ENCODE measurements at regions not wholly inside any gene's neighbourhood (a gene's known extent, or its start where the extent isn't known, plus 50 kb on each side); places are given as distances from the start of the nearest gene placed in this dataset.

DNA sequence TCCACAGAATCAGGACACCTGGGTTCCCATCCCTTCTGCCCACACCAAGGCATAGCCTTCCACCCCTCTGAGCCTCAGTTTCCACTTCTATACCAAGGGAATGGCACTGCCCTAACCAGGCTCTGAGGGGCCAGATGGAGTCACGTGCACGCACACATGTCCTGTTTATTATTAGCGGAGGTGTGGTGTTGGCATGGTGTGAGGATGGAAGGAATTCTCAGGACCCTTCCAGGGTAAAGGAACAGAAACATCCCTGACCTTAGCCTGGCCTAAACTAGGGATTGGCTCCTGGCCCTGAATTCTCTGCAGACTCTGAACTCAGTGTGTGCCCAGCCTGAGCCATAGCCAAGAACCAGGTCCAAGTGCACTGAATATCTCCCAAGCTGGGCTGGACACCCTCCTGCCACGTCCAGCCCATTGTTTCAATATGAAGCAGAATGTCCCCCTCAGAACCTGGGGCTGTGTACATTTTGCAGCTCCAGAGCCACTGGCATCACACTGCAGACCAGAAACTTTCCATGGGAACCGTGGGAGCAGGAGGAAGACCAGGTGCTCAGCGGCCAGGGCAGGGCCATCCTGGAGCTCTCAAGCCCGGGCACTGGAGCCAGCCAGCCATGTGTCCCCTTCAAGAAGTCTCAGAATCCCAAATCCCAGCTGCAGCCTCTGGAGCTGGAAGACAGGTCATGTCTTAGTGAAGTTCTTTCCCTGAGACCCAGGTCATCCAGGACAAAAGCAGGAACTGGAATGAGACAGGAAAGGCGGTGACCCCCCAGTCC is 208.4 kb downstream of the ANKRD60 start:
- H3K4me3 ChIP-seq (ENCODE audit: low read length) = no peak overlapping the region
- no peak for DNase-seq (ENCODE audit: low read depth)
- TF ChIP-seq, protein P1, sequence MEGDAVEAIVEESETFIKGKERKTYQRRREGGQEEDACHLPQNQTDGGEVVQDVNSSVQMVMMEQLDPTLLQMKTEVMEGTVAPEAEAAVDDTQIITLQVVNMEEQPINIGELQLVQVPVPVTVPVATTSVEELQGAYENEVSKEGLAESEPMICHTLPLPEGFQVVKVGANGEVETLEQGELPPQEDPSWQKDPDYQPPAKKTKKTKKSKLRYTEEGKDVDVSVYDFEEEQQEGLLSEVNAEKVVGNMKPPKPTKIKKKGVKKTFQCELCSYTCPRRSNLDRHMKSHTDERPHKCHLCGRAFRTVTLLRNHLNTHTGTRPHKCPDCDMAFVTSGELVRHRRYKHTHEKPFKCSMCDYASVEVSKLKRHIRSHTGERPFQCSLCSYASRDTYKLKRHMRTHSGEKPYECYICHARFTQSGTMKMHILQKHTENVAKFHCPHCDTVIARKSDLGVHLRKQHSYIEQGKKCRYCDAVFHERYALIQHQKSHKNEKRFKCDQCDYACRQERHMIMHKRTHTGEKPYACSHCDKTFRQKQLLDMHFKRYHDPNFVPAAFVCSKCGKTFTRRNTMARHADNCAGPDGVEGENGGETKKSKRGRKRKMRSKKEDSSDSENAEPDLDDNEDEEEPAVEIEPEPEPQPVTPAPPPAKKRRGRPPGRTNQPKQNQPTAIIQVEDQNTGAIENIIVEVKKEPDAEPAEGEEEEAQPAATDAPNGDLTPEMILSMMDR (IDR thresholded peaks at IDR 0.05; ENCODE audit: insufficient read depth, low read depth, low read length, missing control alignments) = no peak

DNA sequence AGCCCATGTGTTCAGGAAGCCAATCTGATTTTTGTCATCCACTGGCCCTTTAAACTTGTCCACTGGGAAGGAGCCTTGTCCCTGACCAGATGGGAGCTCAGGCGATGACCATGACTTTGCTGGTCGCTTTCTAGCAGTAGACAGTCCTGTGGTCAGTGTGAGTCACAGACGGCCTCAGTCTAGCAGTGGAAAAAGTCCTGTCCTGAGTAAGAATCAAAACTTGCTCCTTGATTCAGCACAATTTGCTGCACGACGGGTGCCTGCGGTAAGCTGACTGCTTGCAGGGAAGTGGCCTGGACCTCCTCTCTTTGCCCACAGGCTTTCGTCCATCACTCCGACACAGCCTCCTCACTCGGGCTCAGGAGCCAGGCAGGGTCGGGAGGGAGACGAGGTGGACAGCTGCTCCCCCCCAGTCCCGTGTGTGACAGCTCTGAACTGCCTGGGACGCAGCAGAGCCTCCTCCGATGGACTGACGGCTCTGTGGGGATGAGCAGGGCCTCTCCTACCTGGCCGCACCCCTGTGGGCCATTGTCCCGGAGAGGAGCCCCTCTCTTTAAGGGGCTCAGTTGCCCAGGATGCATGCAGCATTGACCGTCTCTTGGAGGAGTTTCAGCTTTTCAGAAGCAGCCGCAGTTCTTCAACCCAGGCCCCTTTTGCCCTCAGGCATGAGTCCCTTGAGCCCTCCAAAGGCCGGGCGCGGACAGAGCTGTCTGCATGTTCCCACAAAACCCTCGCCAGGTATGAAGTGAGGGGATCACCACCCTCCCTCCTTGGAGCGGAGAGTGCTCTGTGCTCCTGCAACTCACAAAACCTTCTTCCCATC is 209.2 kb downstream of the ANKRD60 start:
- DNase-seq (ENCODE audit: low read depth) = no peak
- no peak overlapping the region for H3K4me3 ChIP-seq (ENCODE audit: low read length)
- TF ChIP-seq, protein P1 (IDR thresholded peaks at IDR 0.05; ENCODE audit: insufficient read depth, low read depth, low read length, missing control alignments) = no peak

DNA sequence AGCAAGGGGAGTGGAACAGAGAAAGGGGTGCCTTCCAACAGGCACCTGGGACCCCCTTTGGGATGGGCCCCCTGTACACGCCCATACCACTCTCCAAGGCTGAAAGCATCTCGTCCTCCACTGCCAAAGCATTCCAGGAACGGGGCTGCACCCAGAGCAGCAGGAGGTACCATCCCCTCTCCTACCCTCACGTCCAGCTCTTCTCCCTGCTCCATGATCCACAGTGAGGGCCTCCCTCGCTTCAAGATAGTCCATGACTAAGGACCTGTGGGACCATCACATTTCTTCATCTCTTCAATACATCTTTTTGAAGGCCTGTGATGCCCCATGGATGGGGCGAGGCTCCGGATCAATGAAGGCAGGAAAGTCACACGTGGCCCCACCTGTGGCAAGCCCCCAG is 209.9 kb downstream of the ANKRD60 start:
- H3K4me3 ChIP-seq (ENCODE audit: low read length) = no peak overlapping the region
- TF ChIP-seq, protein P1 (IDR thresholded peaks at IDR 0.05; ENCODE audit: insufficient read depth, low read depth, low read length, missing control alignments) = no peak
- no peak for DNase-seq (ENCODE audit: low read depth)

DNA sequence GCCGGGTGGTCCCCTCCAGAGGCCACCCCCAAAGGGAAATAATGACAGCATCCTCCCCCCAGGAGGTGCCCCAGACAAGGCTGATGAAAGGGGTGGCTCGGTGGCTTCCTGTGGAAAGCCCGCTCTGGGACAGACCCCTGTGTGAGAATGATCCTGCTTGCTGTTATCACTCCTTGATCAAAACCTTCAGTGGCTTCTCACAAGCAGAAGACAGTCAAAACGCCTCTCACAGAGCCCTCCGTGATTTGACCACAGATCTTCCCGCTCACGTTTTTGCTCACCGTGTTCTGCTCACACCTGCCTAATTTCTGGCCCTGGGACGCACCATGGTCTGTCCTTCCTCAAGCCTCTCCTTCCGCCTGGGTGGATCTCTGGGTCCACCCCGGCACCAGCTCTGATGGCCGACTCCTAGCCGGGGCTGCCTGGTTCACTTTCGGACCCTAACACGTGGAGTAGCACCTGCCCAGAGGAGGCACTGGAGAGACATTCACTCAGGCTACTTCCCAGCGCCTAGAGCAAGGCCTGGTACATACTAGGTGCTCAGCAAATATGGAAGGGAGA is 210.4 kb downstream of the ANKRD60 start:
- TF ChIP-seq, protein P1 (IDR thresholded peaks at IDR 0.05; ENCODE audit: insufficient read depth, low read depth, low read length, missing control alignments) = no peak
- no peak overlapping the region for H3K4me3 ChIP-seq (ENCODE audit: low read length)

DNA sequence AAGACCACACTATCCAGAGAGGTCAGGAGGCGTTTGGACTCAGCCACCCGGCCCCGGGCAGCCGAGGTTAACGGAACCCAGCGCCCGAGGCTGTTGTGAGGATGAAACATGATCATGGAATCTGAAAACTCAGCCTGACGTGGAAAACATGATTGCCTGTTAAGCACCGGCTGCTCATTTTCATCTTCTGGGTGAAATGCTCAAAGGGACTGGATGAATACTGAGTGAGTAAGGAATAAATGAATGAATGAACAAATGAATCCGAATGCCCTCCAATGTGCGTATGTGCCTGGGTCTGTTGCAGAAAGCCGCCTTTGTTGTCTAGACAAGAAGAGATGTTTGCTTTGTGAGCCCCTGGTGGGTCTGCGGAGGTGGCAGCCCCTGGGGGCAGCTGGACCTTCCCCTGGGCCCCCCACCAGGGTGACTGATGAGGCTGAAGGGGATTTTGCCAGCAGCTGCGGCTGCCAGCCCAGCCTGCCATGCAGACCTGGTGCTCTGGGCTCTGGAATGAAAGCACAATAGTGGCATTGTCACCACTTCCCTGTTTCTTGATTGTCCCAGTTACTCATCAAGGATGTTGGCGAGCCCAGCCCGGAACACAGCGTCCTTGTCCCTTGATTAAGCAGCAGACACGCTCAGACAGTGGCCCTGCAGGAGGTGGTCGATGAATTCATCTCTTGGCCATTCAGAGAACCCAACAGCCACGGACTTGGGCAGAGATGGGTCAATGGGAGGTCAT is 211.1 kb downstream of the ANKRD60 start:
- H3K4me3 ChIP-seq (ENCODE audit: low read length) = no peak overlapping the region
- peak; percentile 76 for DNase-seq (ENCODE audit: low read depth)
- TF ChIP-seq, protein P1 (IDR thresholded peaks at IDR 0.05; ENCODE audit: insufficient read depth, low read depth, low read length, missing control alignments) = no peak

More for the DNA sequence above, 210.4 kb downstream of the ANKRD60 start:
- no peak for DNase-seq (ENCODE audit: low read depth)

DNA sequence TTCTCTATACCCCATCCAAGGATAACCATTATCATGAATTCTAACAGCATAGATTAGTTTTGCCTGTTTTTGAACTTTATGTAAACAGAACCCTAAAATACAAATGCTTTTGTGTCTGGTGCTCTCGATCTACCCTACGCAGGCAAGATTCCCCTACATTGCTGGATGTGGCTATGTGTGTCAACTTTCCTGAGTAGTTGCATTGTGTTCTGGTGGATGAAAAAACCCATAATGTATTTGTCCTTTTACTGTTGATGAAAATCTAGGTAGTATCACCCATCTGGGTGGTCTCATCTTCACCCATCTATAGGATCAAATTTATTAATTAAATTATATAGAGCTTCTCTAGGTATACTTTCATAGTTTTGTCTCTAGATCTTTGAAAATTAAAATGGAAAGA is 211.7 kb downstream of the ANKRD60 start:
- TF ChIP-seq, protein P1 (IDR thresholded peaks at IDR 0.05; ENCODE audit: insufficient read depth, low read depth, low read length, missing control alignments) = no peak
- DNase-seq (ENCODE audit: low read depth) = no peak

More for the DNA sequence above, 211.7 kb downstream of the ANKRD60 start:
- H3K4me3 ChIP-seq (ENCODE audit: low read length) = no peak overlapping the region
